GM12801 (cell line): ENCODE measurements at regions not wholly inside any gene's neighbourhood (a gene's known extent, or its start where the extent isn't known, plus 50 kb on each side); places are given as distances from the start of the nearest gene placed in this dataset.

ENCODE experiments used
- TF ChIP-seq, protein P1 (sequence below): IDR thresholded peaks from one replicate; pipeline ENCODE4 v1.5.1; 2011; ENCODE audit warnings: control low read depth; ENCODE audit not compliant: insufficient read length; ENCODE audit errors: extremely low read depth

DNA sequence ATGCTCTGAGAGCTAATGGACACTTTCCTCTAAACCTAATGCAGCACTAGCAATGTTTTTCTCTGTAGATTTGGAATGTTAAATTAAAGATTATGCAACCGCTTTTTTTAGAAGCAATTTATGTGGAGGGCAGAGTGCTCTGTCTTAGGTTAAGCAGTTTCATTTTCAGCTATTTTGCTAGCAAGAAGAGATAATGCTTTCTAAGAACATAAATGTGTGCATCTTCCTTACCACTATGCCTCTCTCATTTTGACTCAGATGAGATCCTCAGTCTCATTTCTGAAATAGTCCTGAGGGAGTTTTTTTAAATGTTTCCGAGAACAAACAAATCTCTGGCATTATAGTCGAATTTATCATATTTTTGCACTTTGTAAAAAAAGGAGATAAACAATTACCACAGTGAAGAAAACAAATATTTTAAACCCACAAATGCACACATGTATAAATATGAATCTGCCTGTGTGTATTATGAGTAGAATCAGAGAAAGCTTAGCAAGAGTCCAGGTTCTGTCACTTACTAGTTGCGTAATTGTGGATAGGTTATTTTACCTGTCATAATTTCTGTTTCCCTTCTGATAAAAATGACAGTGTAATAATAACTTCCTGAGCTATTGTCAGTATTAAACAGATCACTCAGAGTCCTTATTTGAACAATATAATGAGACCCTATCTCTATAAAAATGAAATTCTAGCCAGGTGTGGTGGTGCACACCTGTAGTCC lies 207.7 kb upstream of the CRIM1 start:
- TF ChIP-seq, protein P1, sequence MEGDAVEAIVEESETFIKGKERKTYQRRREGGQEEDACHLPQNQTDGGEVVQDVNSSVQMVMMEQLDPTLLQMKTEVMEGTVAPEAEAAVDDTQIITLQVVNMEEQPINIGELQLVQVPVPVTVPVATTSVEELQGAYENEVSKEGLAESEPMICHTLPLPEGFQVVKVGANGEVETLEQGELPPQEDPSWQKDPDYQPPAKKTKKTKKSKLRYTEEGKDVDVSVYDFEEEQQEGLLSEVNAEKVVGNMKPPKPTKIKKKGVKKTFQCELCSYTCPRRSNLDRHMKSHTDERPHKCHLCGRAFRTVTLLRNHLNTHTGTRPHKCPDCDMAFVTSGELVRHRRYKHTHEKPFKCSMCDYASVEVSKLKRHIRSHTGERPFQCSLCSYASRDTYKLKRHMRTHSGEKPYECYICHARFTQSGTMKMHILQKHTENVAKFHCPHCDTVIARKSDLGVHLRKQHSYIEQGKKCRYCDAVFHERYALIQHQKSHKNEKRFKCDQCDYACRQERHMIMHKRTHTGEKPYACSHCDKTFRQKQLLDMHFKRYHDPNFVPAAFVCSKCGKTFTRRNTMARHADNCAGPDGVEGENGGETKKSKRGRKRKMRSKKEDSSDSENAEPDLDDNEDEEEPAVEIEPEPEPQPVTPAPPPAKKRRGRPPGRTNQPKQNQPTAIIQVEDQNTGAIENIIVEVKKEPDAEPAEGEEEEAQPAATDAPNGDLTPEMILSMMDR, result no peak

DNA sequence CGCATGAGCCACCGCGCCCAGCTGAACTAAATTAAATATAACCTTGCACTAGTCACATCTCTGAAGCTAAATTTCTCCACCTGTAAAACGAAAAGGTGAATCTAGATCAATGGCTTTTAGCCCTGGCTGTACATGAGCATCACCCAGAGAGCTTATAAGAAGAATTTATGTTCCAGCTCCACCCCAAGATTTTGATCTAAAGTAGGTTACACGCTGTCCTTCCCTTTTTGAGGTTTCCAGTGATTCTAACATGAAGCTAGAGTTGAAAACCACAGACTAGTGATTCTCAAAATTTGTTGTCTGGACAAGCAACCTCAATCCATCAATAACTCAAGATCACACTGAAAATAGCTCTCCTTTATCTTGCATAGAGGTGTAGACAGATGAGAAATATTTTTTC lies 208.8 kb upstream of the CRIM1 start:
- TF ChIP-seq, protein P1, result no peak

DNA sequence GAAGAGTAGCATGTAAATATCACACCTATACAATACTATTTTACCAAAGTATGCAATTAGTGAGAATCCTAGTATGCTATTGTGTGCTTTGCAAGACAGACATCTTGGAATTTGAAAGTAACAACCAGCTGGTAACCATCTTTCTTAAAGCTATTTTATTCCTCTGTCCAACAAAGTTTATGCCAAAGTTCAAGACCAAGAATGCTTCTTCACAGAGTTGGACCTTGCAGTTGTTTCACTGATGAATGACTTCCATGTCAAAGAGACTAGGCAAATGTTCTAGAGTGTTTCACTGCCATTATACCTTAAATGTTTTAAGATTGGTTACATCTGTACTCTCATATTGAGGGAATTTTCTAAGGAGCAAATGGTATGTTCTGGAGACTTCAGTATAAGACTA lies 215.2 kb upstream of the CRIM1 start:
- TF ChIP-seq, protein P1, result no peak

DNA sequence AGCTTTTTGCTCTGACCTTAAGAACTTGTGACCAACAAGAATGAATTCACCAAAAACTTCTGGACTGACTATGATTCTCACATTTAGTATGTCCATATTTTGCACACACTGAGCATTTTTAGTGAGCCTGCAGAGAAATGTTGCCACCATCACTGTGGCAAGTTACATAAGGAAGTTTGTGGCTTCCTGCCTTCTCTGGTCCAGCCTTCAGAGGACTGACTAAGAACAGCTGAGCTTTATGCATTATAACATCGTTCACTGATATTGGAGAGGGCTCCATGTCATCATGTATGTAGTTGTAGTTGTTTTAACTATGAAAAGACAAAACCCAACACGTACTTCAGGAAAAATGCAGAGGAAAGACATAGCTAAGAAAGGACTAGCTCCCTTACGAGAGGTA lies 218.0 kb upstream of the CRIM1 start:
- TF ChIP-seq, protein P1, result no peak

DNA sequence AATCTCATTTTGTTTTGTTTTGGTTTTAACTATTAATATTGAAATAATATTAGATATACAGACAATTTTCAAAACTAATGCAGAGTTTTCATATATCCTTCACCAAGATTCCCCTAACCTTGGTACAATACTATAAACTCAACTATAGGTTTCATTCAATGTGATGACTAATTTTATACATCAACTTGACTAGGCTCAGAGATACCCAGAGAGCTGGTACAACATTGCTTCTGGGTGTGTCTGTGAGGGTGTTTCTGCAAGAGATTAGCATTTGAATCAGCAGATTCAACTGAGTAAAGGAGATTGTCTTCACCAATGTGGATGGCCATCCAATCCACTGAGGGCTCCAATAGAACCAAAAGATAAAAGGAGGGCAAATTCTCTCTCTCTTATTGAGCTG lies 221.3 kb upstream of the CRIM1 start:
- TF ChIP-seq, protein P1, result no peak

DNA sequence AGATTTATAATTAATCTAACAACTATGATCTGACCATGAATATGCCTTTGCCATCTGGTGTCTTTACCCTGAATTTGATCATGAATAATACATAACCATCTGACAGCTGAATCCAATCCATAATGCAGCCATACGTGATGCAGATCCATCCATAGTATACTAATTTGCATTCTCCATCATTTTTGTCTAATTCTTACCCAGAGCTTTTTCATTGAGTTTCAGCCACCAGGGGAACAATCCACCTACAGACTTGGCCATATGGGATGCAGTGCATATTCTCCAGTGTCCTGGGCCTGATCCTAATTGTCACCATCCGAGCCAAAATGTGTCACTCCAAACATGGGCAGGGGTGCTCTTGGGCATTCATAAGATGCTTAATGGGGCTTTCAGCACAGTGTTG lies 227.2 kb upstream of the CRIM1 start:
- TF ChIP-seq, protein P1, result no peak

DNA sequence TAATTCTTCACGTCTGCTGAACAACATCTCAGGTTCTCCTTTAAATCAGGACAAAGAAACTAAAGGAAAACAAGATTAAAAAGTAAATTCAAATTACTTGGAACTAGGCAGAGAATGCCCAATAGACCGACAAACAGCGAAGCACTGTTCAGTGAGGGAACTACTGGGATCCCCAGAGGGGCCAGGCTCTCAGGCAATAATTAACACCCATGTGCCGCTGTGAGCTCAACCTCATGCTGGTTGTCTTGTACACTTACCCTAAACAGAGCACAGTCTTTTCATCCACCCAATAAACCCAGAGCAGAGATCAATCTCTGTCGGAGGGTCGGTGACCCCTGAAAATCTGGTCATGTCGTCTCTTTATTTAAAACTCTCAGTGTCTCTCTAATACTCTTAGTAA lies 229.9 kb upstream of the CRIM1 start:
- TF ChIP-seq, protein P1, result no peak
